ENCODE measurements at regions not wholly inside any gene's neighbourhood (a gene's known extent, or its start where the extent isn't known, plus 50 kb on each side); places are given as distances from the start of the nearest gene placed in this dataset.
"Not testable (repeated sequence)": the region's sequence is repeated elsewhere in the genome, so short reads cannot be mapped to it uniquely, and the experiment has no call there.

DNA sequence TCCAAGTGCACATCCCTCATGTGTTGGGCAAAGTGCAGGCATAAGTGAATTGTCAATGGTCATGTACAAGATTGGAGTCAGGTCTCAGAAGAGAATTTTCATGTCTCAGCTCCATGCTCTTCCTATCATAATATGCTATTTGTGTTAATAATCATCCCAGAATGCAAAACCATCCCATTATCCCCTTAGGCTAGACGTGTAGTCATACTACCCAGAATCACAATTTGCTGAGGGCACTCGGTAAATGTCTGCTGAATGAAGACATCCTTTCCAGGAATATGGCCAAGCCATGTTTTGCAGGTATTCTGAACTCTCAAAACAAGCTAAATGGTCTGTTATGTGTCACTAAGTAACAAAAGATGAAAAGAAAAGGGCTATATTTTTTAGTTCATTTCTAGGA lies 263.8 kb downstream of the RAD51AP2 start:
- DNase-seq (ENCODE audit: low spot score), result no peak

DNA sequence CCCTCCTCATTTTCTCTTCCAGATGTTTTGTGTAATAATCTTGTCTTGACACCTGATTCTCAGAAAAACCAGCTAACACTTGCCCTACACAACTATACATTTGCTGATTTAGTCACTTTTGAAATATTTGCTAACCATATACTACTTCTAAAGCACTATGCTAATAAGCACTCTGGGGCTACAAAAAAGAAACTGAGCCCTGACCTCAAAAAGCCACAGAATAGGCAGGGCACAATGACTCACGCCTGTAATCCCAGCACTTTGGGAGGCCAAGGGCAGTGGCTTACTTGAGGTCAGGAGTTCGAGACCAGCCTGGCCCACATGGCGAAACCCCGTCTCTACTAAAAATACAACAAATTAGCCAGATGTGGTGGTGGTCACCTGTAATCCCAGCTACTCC lies 266.0 kb downstream of the RAD51AP2 start:
- no peak for DNase-seq (ENCODE audit: low spot score)

DNA sequence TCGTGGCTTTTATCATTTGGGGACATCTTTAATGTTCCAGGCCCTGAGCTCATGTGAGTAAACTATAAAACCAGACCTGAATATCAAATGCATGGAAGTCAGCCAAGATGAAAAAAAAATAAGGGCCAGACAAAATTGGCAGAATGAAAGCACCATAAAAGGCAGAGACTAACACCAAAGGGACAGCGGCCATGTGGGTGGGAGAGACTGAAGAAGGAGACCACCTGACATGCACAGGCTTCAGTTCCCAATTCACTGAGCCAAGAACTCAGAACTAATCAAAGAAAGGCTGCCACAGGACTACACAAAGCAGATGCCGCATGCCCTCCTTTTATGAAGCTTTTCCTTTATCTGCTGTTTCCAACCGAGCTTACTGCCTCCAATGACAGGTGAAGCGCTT lies 267.1 kb downstream of the RAD51AP2 start:
- no peak for DNase-seq (ENCODE audit: low spot score)

DNA sequence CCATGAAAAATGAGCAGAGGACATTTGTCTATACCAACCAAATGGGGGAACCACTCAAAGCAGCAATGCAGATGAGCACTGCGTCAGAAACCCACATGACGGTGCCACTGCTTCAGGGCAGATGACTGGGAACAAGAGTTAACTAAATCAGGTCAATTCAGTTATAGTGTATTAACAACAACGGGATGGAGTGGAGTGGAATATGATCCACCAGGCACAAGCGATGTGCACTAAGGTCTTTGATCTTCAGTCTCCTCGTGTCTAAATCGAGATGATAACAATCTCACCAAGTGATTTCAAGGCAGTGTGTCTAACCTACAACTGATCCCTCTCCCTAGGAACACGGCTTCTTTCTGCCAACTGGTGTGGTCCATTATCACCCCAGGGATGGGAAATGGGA lies 269.0 kb downstream of the RAD51AP2 start:
- no peak for DNase-seq (ENCODE audit: low spot score)

DNA sequence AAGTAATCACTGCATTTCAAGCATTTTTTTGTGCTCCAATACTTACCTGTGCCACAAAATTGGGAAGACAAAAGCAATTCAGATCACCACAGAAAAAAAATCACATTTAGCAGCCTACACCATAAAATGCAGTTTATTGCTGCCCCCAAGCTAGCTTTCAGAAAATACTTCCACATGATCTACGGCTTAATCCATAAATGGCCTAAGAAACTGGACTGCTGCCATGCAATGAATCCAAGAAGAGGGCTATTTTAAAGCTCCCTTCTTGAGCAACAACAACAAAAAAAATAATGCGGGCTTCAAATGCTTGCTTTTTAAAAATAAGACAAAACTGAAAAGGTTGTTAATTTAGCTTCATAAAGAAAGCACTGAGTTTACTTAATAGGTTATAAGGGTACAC lies 272.3 kb downstream of the RAD51AP2 start:
- no peak for DNase-seq (ENCODE audit: low spot score)

DNA sequence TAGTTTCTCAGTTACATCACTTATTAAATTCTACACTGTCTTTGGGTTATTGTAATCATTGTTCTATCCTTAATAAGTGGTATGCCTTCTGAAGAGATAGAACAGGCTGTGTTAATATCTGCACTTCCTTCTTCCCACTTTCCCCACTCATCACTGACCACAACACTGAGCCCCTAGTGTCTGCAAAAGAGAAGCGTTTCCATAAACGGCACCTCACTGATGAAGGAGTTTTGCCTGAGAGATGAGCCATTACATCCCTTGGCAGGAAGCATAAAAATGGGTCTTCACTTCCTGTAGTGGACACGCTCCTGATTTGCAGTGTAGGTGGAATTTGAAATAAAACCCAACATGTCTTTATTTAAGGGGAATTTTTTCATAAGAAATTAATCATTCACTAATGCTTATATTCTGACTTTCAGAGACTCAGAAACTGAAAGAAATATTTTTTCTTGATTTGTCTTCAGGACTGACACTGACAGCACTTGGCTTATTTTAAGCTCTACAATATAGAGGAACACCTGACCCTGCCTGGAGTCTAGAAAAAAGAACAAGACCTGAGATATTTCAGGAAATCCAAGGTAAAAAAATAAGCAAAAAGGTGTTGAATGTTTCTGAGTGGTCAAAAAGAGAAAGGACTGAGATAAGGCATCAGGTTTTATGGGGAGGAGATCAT lies 275.3 kb downstream of the RAD51AP2 start:
- no peak for DNase-seq (ENCODE audit: low spot score)

DNA sequence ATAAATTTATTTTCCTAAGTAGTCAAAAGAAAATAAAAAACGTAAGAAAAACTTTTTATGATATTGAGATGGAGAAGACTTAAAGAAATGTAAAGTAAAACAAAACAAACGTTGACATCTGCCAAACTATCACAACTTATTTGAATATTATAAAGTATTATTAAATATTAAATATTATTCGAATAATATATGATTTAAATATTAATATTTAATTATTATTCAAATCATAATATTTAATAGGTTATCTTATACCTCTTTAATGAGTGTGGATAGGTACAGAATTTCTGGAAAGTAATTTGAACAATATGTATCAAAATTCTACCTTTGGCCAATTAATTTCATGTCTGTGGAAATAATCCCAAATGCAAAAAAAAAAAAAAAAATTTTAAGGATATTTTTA lies 278.7 kb downstream of the RAD51AP2 start:
- no peak for DNase-seq (ENCODE audit: low spot score)

DNA sequence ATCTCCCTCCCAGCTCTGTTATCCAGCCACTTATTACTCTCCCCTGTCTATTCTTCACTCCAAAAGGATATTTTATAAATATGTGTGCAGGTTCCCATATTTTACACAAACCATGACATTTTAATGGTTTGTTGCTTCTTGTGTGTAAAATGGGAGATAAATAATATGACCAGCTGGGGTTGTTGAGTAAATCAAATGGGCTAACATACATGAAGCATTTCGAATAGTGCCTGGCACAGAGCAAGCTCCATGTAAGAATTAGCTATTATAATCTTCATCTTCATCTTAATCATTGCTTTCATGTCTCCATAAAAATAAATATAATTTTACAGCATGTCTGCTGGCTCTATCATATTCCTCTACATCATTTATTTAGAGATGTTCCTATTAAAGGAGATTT lies 283.1 kb downstream of the RAD51AP2 start:
- DNase-seq (ENCODE audit: low spot score), result no peak

DNA sequence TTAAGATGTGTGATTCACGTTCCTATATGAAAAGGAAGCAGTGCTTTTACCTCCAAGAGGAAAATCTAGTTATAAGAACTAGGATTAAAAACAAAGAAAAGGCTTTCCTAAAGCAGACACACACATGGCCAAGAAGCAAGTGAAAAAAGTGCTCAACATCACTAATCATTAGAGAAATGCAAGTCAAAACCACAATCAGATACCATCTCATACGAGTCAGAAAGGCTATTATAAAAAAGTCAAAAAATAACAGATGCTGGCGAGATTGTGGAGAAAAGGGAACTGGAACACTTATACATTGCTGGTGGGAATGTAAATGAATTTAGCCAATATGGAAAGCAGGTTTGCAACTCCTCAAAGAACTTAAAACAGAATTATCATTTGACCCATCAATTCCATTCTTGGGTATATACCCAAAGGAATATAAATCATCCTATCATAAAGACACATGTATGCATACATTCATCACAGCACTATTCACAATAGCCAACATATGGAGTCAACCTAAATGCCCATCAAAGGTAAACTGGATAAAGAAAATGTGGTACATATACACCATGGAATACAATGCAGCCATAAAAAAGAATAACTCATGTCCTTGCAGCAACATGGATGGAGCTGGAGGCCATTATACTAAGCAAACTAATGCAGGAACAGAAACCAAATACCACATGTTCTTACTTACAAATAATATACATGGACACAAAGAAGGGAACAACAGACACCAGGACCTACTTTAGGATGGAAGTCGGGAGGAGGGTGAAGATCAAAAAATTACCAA lies 285.3 kb downstream of the RAD51AP2 start:
- no peak for DNase-seq (ENCODE audit: low spot score)

DNA sequence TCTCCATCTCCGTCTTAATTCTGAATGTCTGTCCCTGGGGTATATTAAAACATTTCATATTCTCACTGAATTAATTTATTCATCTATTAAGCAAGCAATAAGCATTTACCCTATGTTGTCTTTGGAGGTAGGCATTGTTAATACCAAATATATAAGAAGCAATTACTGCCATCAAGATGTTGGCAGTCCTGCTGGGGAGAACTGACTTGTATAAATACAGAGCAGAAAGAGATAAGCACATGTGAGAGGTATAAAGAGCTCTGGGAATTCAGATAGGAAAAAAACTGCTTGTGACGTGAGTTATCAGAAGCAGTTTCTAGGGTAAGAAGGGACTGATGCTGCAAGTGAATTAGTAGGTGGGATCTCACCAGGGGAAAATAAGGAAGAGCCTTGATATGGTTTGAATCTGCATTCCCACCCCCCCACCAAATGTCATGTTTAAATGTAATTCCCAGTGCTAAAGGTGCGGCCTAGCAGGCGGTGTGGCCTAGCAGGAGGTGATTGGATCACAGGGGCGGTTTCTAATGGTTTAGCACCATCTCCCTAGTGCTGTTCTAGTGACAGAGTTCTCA lies 286.8 kb downstream of the RAD51AP2 start:
- no peak for DNase-seq (ENCODE audit: low spot score)

DNA sequence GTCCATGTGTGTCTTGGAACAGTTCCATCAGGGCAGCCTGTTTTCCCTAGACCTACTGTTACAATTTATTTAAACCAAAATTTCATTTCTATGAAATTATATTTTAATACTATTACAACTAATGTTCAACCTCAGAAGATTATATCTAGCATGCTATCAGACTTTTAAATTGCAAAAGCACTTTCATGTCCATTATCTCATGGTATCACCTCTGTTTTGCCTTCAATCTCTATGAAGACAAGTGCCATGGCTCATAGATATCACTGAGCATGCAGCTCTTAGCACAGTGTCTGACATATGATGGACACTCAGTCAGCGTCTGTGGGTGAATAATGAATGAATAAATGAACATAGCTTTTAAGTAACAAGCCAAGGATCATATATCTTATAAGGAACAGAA lies 288.8 kb downstream of the RAD51AP2 start:
- no peak for DNase-seq (ENCODE audit: low spot score)

DNA sequence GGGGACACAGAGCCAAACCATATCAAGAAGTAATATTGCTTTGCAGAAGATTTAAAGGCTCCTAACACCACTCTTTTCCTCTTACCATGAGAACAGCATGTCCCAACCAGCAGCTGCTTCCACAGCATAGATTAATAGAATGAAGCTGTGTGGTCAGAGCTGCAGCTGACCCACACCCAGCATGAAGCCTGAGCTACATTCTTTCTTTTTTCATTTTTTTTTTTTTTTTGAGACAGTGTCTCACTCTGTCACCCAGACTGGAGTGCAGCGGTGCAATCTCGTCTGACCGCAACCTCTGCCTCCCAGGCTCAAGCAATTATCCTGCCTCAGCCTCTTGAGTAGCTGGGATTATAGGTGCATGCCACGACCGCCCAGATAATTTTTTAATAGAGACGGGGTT lies 289.8 kb downstream of the RAD51AP2 start:
- DNase-seq (ENCODE audit: low spot score), result no peak

DNA sequence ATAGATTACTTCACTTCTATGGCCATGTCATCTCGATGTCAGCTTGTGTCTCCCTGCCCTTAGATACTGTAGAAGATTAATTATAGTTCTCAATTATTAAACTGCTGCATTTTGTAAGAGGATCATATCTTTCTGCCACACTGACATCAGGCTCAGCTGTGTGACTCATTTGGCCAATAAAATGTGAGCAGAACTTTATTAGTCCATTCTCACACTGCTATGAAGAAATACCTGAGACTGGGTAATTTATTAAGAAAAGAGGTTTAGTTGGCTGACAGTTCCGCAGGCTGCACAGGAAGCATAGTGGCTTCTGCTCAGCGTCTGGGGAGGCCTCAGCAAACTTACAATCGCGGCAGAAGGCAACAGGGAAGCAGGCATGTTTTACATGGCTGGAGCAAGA lies 290.4 kb downstream of the RAD51AP2 start:
- no peak for DNase-seq (ENCODE audit: low spot score)

DNA sequence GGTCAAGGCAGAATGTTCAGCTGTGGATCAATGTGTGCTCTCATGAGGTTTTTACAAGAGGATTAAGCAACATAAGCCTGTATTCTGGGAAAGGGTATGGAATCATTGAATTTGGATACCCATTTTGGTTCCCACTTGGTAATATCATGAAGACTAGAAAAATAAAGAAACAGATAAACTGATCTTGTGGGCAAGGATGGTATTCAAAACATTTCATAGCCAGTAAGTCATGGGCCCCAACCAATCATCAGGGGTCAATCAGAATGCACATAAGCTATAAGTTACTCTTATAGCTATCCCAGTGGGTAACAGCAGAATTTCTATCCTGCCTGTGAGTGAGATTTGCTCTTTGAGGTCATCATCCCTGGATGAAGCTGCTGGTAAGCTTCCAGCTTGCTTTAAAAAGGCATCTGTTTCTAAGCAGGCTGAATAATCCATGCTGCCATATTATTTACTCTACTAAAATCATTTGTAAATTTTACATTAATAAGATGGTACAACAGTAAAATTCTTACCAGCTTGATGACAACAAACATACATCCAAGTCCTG lies 291.2 kb downstream of the RAD51AP2 start:
- no peak for DNase-seq (ENCODE audit: low spot score)

DNA sequence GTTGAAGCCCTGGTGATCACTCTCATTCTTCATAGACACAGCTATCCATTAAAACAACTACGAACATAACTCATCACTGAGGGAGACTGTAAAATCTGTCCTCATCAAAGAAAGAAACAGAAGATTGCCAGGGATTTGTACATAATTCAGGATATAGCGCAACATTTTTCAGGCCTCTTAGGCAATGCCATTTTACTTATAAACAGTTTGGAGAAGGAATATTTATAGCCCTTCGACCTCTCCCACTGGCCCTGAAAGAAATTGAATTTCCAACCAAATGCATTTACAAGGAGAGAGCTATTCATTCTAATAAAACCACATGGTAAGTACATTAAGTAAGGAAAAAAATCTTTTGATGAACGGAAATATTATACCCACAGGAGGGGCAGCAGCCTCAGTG lies 295.0 kb downstream of the RAD51AP2 start:
- DNase-seq (ENCODE audit: low spot score), result no peak

DNA sequence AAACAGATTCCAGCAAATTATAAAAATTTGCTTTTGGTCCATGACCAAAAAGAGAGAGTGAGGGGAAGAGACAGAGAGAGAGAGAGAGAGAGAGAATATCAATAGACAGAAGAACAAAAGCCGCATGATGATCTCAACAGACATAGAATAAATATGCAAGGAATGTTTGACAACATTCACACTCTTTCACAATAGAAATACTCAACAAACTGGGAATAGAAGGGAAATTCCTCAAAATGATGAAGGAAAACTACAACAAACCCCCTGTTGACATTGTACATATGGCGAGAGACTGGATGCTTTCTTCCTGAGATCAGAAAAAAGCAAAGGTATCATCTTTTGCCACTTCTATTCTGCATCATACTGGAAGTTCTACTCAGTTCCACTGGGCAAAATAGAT lies 309.7 kb downstream of the RAD51AP2 start:
- DNase-seq (ENCODE audit: low spot score), result no peak

DNA sequence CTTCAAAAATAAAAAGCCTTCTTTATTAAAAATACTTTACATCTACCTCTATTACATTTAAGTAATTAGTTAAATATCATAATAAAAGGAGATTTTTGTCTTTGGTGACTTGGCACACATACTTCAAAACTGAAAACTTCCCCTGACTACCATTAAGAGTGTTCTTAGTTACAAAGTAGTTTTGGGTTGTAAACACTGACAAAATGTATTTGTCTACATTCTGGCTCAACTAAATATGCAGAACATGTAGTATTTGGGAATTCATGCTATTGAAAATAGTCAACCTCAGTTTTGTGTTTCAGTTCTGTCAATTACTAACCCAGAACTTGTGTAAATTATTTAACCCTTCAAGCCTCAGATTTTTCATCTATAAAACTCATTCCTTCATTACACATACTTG lies 311.5 kb downstream of the RAD51AP2 start:
- no peak for DNase-seq (ENCODE audit: low spot score)

DNA sequence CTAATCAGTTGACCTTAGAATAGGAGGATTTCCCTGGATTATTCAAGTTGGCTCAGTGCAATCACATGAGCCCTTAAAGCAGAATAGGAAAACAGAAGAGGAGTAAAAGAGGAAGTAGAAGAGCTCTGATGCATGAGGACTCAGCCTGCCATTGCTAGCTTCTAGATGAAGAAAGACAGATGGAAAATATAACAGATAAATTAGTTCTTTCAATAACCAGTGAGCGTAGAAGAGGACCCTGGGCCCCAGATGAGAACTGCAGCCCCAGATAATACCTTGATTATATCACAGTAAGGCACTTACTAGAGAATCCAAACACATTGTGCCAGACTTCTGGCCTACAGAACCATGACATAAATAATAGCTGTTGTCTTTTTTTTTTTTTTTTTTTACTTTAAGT lies 314.0 kb downstream of the RAD51AP2 start:
- DNase-seq (ENCODE audit: low spot score), result not testable (repeated sequence)

DNA sequence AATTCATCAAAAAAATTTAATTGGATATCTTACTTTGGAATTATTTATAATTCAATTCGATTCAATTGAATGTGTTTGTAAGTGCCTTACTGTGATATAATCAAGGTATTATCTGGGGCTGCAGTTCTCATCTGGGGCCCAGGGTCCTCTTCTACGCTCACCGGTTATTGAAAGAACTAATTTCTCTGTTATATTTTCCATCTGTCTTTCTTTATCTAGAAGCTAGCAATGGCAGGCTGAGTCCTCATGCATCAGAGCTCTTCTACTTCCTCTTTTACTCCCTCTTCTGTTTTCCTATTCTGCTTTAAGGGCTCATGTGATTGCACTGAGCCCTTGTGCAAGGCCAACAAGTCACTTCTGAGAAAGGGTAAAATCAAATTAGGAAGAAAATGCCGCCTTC lies 315.6 kb downstream of the RAD51AP2 start:
- DNase-seq (ENCODE audit: low spot score), result not testable (repeated sequence)

DNA sequence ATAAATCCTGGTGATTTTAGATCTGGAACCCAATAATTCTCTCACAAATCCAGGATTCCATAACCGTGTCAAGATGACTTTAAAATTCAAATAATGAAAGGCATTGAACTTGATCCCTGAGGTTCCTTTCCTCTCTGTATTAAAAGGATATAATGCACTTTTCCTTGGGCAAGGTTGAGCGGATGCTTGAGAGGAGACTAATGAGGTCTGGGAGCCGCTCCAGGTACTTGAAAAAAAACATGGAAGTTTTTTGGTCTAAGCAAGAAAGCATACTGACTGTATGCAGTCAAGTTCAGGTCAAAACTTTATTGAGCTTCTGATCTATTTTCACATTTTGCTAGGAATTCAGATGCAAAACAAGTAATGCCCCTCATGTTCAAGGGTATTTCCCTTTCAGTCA lies 318.5 kb downstream of the RAD51AP2 start:
- no peak for DNase-seq (ENCODE audit: low spot score)

DNA sequence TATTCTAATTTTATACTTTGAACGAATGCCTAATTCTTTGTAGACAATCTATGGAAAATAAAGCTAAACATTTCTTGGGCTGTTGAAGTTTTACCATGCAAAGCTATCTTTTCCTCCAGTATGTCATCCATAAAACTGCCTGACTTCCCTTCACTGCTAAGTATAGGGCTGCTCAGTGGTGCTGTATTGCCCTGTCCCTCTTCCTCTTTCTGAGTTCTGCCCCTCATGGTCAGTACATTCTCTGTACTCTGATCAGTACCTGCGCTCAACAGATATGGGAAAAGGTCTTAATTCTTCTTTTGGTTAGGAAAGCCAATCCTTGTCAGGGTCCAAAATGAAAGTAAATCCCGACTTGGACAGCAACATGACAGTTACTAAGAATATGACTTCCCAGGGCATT lies 321.9 kb downstream of the RAD51AP2 start:
- no peak for DNase-seq (ENCODE audit: low spot score)

DNA sequence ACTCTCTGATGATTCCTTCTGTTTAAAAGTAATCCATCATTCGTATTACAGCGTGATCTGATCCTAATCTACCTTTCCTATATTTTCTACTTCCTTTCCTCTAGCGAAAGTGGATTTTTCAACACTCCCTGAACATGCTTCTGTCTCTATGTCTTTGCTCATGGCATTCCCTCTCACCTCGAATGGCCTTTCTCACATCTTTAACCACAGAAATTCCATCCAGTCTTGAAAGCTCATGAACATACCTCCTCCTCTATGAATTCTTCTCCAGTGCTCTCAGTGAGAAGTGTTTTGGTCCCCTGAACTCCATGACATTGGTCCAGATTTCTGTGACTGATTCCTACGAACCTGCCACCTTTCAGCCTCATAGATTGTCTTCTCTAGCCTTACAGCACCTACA lies 323.2 kb downstream of the RAD51AP2 start:
- DNase-seq (ENCODE audit: low spot score), result no peak

DNA sequence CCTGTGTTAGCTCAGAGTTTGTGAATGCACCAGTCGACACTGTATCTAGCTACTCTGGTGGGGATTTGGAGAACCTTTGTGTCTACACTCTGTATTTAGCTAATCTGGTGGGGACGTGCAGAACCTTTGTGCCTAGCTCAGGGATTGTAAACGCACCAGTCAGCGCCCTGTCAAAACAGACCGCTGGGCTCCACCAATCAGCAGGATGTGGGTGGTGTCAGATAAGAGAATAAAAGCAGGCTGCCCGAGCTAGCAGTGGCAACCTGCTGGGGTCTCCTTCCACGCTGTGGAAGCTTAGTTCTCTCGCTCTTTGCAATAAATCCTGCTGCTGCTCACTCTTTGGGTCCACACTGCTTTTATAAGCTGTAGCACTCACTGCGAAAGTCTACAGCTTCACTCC lies 324.2 kb downstream of the RAD51AP2 start:
- no peak for DNase-seq (ENCODE audit: low spot score)
